HG02588 (cell line): ENCODE measurements at regions not wholly inside any gene's neighbourhood (a gene's known extent, or its start where the extent isn't known, plus 50 kb on each side); places are given as distances from the start of the nearest gene placed in this dataset.
A peak's percentile ranks its signal among the peaks of the same experiment; 100 is the strongest.

Experiments
- ATAC-seq: cut with Tn5 transposase; IDR thresholded peaks from one replicate; pipeline ENCODE4 v1.9.1; 2021; ENCODE audit warnings: mild to moderate bottlenecking, moderate library complexity; ENCODE audit not compliant: unreplicated experiment

GRCh38 chr5:68953875-68954617 is 139.8 kb upstream of the SLC30A5 start:
- ATAC-seq, result no peak

- ATAC-seq, result no peak
Measured at GRCh38 chr5:68954618-68954910, 139.2 kb upstream of the SLC30A5 start.

GRCh38 chr5:68957591-68957990 is 136.2 kb upstream of the SLC30A5 start:
- no peak for ATAC-seq

- ATAC-seq, result no peak
Measured at GRCh38 chr5:68958428-68958827, 135.4 kb upstream of the SLC30A5 start.

- ATAC-seq, result no peak
Measured at GRCh38 chr5:68960456-68960855, 133.4 kb upstream of the SLC30A5 start.

- no peak for ATAC-seq
Measured at GRCh38 chr5:68960961-68961360, 132.9 kb upstream of the SLC30A5 start.

- no peak for ATAC-seq
Measured at GRCh38 chr5:68961762-68962161, 132.1 kb upstream of the SLC30A5 start.

GRCh38 chr5:68962757-68963484 is 130.9 kb upstream of the SLC30A5 start:
- no peak for ATAC-seq

GRCh38 chr5:68964679-68965078 is 129.1 kb upstream of the SLC30A5 start:
- no peak for ATAC-seq

GRCh38 chr5:68965926-68966325 is 127.9 kb upstream of the SLC30A5 start:
- no peak for ATAC-seq

GRCh38 chr5:68966596-68966995 is 127.2 kb upstream of the SLC30A5 start:
- ATAC-seq, result no peak

- no peak for ATAC-seq
Measured at GRCh38 chr5:68968429-68968828, 125.4 kb upstream of the SLC30A5 start.

- ATAC-seq, result no peak
Measured at GRCh38 chr5:68970617-68971016, 123.2 kb upstream of the SLC30A5 start.

- no peak for ATAC-seq
Measured at GRCh38 chr5:68973696-68974095, 120.1 kb upstream of the SLC30A5 start.

- no peak for ATAC-seq
Measured at GRCh38 chr5:68983043-68983442, 110.8 kb upstream of the SLC30A5 start.

GRCh38 chr5:68983959-68984358 is 109.9 kb upstream of the SLC30A5 start:
- ATAC-seq, result no peak

- no peak for ATAC-seq
Measured at GRCh38 chr5:68991279-68992084, 102.3 kb upstream of the SLC30A5 start.

GRCh38 chr5:68994645-68995044 is 99.2 kb upstream of the SLC30A5 start:
- peak; percentile 80 for ATAC-seq

- no peak for ATAC-seq
Measured at GRCh38 chr5:68995845-68996545, 97.8 kb upstream of the SLC30A5 start.

- no peak for ATAC-seq
Measured at GRCh38 chr5:68999181-68999580, 94.6 kb upstream of the SLC30A5 start.

GRCh38 chr5:69000216-69000919 is 93.4 kb upstream of the SLC30A5 start:
- ATAC-seq, result no peak
